ENCODE measurements at regions not wholly inside any gene's neighbourhood (a gene's known extent, or its start where the extent isn't known, plus 50 kb on each side); places are given as distances from the start of the nearest gene placed in this dataset.

DNA sequence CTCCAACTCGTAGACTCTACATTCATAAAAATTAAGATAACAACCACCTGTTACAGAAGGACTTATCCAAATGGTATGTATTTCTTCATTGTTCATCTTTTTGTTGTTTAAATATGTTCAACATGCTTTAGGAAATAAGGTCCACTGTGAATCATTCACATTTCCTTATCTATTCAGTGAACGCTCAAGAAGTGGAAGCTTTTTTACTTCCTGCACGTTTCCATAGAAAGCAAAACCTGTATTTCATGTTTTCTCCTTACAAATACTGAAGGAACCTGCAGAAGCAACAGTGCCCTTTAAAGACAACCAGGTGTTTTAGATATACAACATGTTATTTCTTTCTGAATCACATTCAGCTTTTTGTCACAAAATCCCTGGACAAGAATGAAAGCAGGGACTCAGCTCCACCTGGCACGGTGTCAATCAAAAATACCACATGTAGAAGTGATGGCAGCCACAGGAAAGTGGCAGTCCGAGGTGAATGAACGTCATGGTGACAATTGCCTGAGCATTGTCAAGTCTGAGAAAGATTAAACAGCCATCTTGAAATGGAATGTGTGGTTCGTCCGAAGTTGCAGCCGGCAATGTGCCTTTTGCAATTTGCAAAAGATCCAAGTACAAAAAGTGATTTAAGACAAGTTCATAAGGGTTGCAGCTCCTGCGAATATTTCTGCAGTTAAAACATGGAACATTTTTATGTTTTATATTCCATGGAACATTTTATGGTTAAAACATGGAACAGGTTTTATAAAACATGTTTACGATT, 66.7 kb upstream of the RIPOR2 start (continued):
- TF ChIP-seq, protein P1, sequence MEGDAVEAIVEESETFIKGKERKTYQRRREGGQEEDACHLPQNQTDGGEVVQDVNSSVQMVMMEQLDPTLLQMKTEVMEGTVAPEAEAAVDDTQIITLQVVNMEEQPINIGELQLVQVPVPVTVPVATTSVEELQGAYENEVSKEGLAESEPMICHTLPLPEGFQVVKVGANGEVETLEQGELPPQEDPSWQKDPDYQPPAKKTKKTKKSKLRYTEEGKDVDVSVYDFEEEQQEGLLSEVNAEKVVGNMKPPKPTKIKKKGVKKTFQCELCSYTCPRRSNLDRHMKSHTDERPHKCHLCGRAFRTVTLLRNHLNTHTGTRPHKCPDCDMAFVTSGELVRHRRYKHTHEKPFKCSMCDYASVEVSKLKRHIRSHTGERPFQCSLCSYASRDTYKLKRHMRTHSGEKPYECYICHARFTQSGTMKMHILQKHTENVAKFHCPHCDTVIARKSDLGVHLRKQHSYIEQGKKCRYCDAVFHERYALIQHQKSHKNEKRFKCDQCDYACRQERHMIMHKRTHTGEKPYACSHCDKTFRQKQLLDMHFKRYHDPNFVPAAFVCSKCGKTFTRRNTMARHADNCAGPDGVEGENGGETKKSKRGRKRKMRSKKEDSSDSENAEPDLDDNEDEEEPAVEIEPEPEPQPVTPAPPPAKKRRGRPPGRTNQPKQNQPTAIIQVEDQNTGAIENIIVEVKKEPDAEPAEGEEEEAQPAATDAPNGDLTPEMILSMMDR (IDR thresholded peaks at IDR 0.05), result no peak
- TF ChIP-seq EHMT2 (IDR thresholded peaks at IDR 0.05; ENCODE audit: low read depth), result no peak
- TF ChIP-seq NR3C1 (IDR thresholded peaks at IDR 0.05), result no peak
- no peak for TF ChIP-seq SMC3 (IDR thresholded peaks at IDR 0.05)
- no peak for TF ChIP-seq CBX2 (IDR thresholded peaks at IDR 0.05; ENCODE audit: borderline replicate concordance, low read depth)
- TF ChIP-seq EHF (CRISPR knock-in tag; IDR thresholded peaks at IDR 0.05), result no peak
- TF ChIP-seq MAFK (IDR thresholded peaks at IDR 0.05; ENCODE audit: partially characterized antibody), result no peak
- TF ChIP-seq RNF2 (IDR thresholded peaks at IDR 0.05; ENCODE audit: borderline replicate concordance, low read depth), result no peak
- TF ChIP-seq EP300 (IDR thresholded peaks at IDR 0.05), result no peak
- TF ChIP-seq NPAS2 (CRISPR knock-in tag; IDR thresholded peaks at IDR 0.05; ENCODE audit: borderline replicate concordance), result no peak
- TF ChIP-seq, protein P2, sequence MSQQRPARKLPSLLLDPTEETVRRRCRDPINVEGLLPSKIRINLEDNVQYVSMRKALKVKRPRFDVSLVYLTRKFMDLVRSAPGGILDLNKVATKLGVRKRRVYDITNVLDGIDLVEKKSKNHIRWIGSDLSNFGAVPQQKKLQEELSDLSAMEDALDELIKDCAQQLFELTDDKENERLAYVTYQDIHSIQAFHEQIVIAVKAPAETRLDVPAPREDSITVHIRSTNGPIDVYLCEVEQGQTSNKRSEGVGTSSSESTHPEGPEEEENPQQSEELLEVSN (IDR thresholded peaks at IDR 0.05; ENCODE audit: borderline replicate concordance, low read depth), result no peak
- no peak for TF ChIP-seq MAZ (IDR thresholded peaks at IDR 0.05; ENCODE audit: borderline replicate concordance, low read depth, low read length)

DNA sequence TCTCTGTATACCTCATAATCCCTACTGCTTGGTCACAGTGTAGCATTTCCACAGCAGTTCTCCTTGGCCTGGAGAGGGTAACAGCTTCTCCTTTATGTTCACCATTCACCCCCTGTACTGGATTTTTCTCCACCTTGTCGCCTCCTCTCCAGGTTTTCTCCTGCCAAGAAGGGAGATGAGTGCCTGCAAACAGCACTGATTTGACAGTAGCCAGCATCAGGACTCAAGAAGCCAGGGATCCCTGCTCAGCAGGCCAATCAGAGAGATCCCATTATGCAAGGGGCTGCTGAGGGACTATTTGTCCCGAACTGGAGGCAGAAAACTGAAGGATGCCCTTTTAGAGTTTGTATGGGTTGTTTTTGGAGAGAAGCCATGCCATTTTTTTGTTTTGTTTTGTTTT, 68.6 kb upstream of the RIPOR2 start:
- no peak overlapping the region for H3K4me2 ChIP-seq
- H3K4me3 ChIP-seq, result no peak overlapping the region
- TF ChIP-seq, protein P1 (IDR thresholded peaks at IDR 0.05), result no peak
- no peak for TF ChIP-seq HOXB13 (CRISPR knock-in tag; IDR thresholded peaks at IDR 0.05; ENCODE audit: low read depth)
- no peak for TF ChIP-seq TP53 (CRISPR knock-in tag; IDR thresholded peaks at IDR 0.05)
- TF ChIP-seq RNF2 (IDR thresholded peaks at IDR 0.05; ENCODE audit: borderline replicate concordance, low read depth), result no peak
- TF ChIP-seq FOSB (CRISPR knock-in tag; IDR thresholded peaks at IDR 0.05), result no peak
- TF ChIP-seq EHF (CRISPR knock-in tag; IDR thresholded peaks at IDR 0.05), result no peak
- TF ChIP-seq TFCP2L1 (CRISPR knock-in tag; IDR thresholded peaks at IDR 0.05), result no peak
- no peak for TF ChIP-seq RCOR1 (IDR thresholded peaks at IDR 0.05; ENCODE audit: low read depth, low read length)
- TF ChIP-seq NFE2L2 (conservative IDR thresholded peaks at IDR 0.05; ENCODE audit: low read length), result no peak
- no peak for TF ChIP-seq KDM1A (IDR thresholded peaks at IDR 0.05; ENCODE audit: low read depth)
- TF ChIP-seq GATA3 (IDR thresholded peaks at IDR 0.05; ENCODE audit: borderline replicate concordance), result no peak
- H3K4me1 ChIP-seq, result peaks cover 10% of the 10 kb centered on the region
- no peaks in the 10 kb centered on the region for H3K9me3 ChIP-seq
- CTCF ChIA-PET, result interaction anchor here (1.2 kb wide), 1 partner anchor 148 kb away, joined by 4 read pairs; no protein-coding TSS in a partner anchor
- 52% methylated on average over 2 of the region's 2 CpGs for WGBS (ENCODE audit: missing lambda C conversion rate)
- FAIRE-seq (no peak), ATAC-seq (no peak), DNase-seq (ENCODE audit: low read depth in 1 of 2, low spot score in 1 of 2) (no peak)
- peak overlapping the region in 1 of 2 experiments; percentile 27; a peak in 1 of 6 replicates for H3K27ac ChIP-seq
- POLR2A ChIA-PET, result no interaction called here

DNA sequence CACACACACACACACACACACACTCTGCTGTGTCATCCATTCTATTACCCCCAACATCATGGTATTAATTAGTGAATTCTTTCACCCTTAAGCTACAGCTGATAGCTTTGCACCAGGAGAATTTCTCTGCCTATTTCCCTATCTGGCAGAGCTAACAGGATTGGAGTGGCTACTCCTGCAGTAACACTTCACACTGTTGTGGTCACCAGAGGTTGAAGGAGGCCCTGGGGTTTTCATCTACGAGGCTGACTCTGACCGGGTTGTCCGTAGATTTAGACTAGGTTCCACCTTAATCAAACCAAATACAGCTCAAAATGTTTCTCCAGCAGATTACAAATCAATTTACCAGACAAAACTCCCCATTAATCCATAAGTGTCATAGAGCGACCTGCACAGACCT, 69.2 kb upstream of the RIPOR2 start:
- no peaks in the 10 kb centered on the region for H3K9me3 ChIP-seq
- no peak overlapping the region for H3K4me2 ChIP-seq
- peak overlapping the region in 1 of 2 experiments; percentile 57; a peak in 1 of 6 replicates for H3K27ac ChIP-seq
- H3K4me3 ChIP-seq, result no peak overlapping the region
- ATAC-seq, result no peak
- ChIA-PET POLR2A (no interaction called here), CTCF (interaction anchor here (1.2 to 1.9 kb wide), 2 partner anchors 13 to 149 kb away, joined by 4 to 5 read pairs; no protein-coding TSS in a partner anchor)
- DNase-seq (ENCODE audit: low read depth in 1 of 2, low spot score in 1 of 2), result no peak
- peaks cover 11% of the 10 kb centered on the region for H3K4me1 ChIP-seq
- no peak for FAIRE-seq
- TF ChIP-seq PHF8 (IDR thresholded peaks at IDR 0.05; ENCODE audit: borderline replicate concordance, low read depth) (no peak), CBX8 (IDR thresholded peaks at IDR 0.05) (no peak), HOXA7 (CRISPR knock-in tag; IDR thresholded peaks at IDR 0.05) (no peak), CBX2 (IDR thresholded peaks at IDR 0.05; ENCODE audit: borderline replicate concordance, low read depth) (no peak), KDM1A (IDR thresholded peaks at IDR 0.05; ENCODE audit: low read depth) (no peak)
- TF ChIP-seq, protein P3, sequence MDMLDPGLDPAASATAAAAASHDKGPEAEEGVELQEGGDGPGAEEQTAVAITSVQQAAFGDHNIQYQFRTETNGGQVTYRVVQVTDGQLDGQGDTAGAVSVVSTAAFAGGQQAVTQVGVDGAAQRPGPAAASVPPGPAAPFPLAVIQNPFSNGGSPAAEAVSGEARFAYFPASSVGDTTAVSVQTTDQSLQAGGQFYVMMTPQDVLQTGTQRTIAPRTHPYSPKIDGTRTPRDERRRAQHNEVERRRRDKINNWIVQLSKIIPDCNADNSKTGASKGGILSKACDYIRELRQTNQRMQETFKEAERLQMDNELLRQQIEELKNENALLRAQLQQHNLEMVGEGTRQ (IDR thresholded peaks at IDR 0.05), result no peak
- TF ChIP-seq, protein P4, sequence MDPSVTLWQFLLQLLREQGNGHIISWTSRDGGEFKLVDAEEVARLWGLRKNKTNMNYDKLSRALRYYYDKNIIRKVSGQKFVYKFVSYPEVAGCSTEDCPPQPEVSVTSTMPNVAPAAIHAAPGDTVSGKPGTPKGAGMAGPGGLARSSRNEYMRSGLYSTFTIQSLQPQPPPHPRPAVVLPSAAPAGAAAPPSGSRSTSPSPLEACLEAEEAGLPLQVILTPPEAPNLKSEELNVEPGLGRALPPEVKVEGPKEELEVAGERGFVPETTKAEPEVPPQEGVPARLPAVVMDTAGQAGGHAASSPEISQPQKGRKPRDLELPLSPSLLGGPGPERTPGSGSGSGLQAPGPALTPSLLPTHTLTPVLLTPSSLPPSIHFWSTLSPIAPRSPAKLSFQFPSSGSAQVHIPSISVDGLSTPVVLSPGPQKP (IDR thresholded peaks at IDR 0.05; ENCODE audit: low read depth, low read length), result no peak
- TF ChIP-seq, protein P5, sequence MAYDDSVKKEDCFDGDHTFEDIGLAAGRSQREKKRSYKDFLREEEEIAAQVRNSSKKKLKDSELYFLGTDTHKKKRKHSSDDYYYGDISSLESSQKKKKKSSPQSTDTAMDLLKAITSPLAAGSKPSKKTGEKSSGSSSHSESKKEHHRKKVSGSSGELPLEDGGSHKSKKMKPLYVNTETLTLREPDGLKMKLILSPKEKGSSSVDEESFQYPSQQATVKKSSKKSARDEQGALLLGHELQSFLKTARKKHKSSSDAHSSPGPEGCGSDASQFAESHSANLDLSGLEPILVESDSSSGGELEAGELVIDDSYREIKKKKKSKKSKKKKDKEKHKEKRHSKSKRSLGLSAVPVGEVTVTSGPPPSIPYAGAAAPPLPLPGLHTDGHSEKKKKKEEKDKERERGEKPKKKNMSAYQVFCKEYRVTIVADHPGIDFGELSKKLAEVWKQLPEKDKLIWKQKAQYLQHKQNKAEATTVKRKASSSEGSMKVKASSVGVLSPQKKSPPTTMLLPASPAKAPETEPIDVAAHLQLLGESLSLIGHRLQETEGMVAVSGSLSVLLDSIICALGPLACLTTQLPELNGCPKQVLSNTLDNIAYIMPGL (CRISPR knock-in tag; IDR thresholded peaks at IDR 0.05; ENCODE audit: borderline replicate concordance), result no peak
- WGBS (ENCODE audit: missing lambda C conversion rate), result 52% methylated on average over 4 of the region's 4 CpGs
